Mucosa of stomach (tissue), 1 donor: ENCODE measurements at regions not wholly inside any gene's neighbourhood (a gene's known extent, or its start where the extent isn't known, plus 50 kb on each side); places are given as distances from the start of the nearest gene placed in this dataset.

Experiments
- H3K27me3 ChIP-seq: one replicate; pipeline ENCODE4 v1.7.0; 2013; ENCODE audit warnings: mild to moderate bottlenecking, low read length; ENCODE audit not compliant: control insufficient read depth, insufficient read depth
- H3K36me3 ChIP-seq: one replicate; pipeline ENCODE4 v1.7.0; 2013; ENCODE audit warnings: low read length; ENCODE audit not compliant: control insufficient read depth, insufficient read depth
- H3K4me1 ChIP-seq: one replicate; pipeline ENCODE4 v1.7.0; 2013; ENCODE audit warnings: mild to moderate bottlenecking, low read length; ENCODE audit not compliant: control insufficient read depth, insufficient read depth
- H3K4me3 ChIP-seq: one replicate; pipeline ENCODE4 v1.7.0; 2013; ENCODE audit warnings: low read length
- H3K9ac ChIP-seq: one replicate; pipeline ENCODE4 v1.7.0; 2013; ENCODE audit warnings: mild to moderate bottlenecking, low read length, moderate library complexity
- H3K9me3 ChIP-seq: one replicate; pipeline ENCODE4 v1.7.0; 2013; ENCODE audit warnings: mild to moderate bottlenecking, low read length, moderate library complexity; ENCODE audit not compliant: control insufficient read depth
- donor health status: Pancreatic carcinoma.

GRCh38 chr18:39721712-39722111 lies 2156.1 kb upstream of the CELF4 start:
- Histone ChIP-seq H3K4me1 (no peaks in the 10 kb centered on the region), H3K27me3 (no peaks in the 10 kb centered on the region), H3K9ac (no peak overlapping the region), H3K36me3 (no peaks in the 10 kb centered on the region), H3K9me3 (no peaks in the 10 kb centered on the region), H3K4me3 (no peak overlapping the region)

GRCh38 chr18:39713961-39714360 lies 2148.4 kb upstream of the CELF4 start:
- H3K4me1 ChIP-seq = no peaks in the 10 kb centered on the region
- no peaks in the 10 kb centered on the region for H3K27me3 ChIP-seq
- no peaks in the 10 kb centered on the region for H3K9me3 ChIP-seq
- H3K9ac ChIP-seq = no peak overlapping the region
- H3K4me3 ChIP-seq = no peak overlapping the region
- no peaks in the 10 kb centered on the region for H3K36me3 ChIP-seq

GRCh38 chr18:39711701-39712100 lies 2146.1 kb upstream of the CELF4 start:
- Histone ChIP-seq H3K27me3 (no peaks in the 10 kb centered on the region), H3K9ac (no peak overlapping the region), H3K4me1 (no peaks in the 10 kb centered on the region), H3K9me3 (no peaks in the 10 kb centered on the region), H3K4me3 (no peak overlapping the region), H3K36me3 (no peaks in the 10 kb centered on the region)

GRCh38 chr18:39705362-39705761 lies 2139.8 kb upstream of the CELF4 start:
- Histone ChIP-seq H3K4me3 (no peak overlapping the region), H3K9me3 (no peaks in the 10 kb centered on the region), H3K27me3 (no peaks in the 10 kb centered on the region), H3K4me1 (no peaks in the 10 kb centered on the region), H3K9ac (no peak overlapping the region), H3K36me3 (no peaks in the 10 kb centered on the region)

- Histone ChIP-seq H3K27me3 (no peaks in the 10 kb centered on the region), H3K36me3 (no peaks in the 10 kb centered on the region), H3K9ac (no peak overlapping the region), H3K4me3 (no peak overlapping the region), H3K4me1 (no peaks in the 10 kb centered on the region), H3K9me3 (no peaks in the 10 kb centered on the region)
These were observed 2137.3 kb upstream of the CELF4 start for GRCh38 chr18:39702888-39703287.

GRCh38 chr18:39701839-39702238 lies 2136.2 kb upstream of the CELF4 start:
- Histone ChIP-seq H3K36me3 (no peaks in the 10 kb centered on the region), H3K4me1 (no peaks in the 10 kb centered on the region), H3K9me3 (no peaks in the 10 kb centered on the region), H3K4me3 (no peak overlapping the region), H3K27me3 (no peaks in the 10 kb centered on the region), H3K9ac (no peak overlapping the region)

- Histone ChIP-seq H3K9me3 (no peaks in the 10 kb centered on the region), H3K4me3 (no peak overlapping the region), H3K36me3 (no peaks in the 10 kb centered on the region), H3K9ac (no peak overlapping the region), H3K27me3 (no peaks in the 10 kb centered on the region), H3K4me1 (no peaks in the 10 kb centered on the region)
These were observed 2135.6 kb upstream of the CELF4 start for GRCh38 chr18:39701055-39701783.

- no peaks in the 10 kb centered on the region for H3K36me3 ChIP-seq
These were observed 2133.9 kb upstream of the CELF4 start for GRCh38 chr18:39699340-39699964.

GRCh38 chr18:39698436-39698835 lies 2132.8 kb upstream of the CELF4 start:
- H3K36me3 ChIP-seq = no peaks in the 10 kb centered on the region

More at GRCh38 chr18:39699340-39699964, 2133.9 kb upstream of the CELF4 start:
- H3K27me3 ChIP-seq = no peaks in the 10 kb centered on the region
- H3K9me3 ChIP-seq = no peaks in the 10 kb centered on the region
- no peaks in the 10 kb centered on the region for H3K4me1 ChIP-seq
- H3K4me3 ChIP-seq = no peak overlapping the region
- H3K9ac ChIP-seq = no peak overlapping the region

GRCh38 chr18:39693359-39693758 lies 2127.8 kb upstream of the CELF4 start:
- H3K9ac ChIP-seq = no peak overlapping the region
- H3K27me3 ChIP-seq = no peaks in the 10 kb centered on the region
- H3K4me3 ChIP-seq = no peak overlapping the region
- H3K4me1 ChIP-seq = no peaks in the 10 kb centered on the region
- no peaks in the 10 kb centered on the region for H3K36me3 ChIP-seq
- no peaks in the 10 kb centered on the region for H3K9me3 ChIP-seq

More at GRCh38 chr18:39698436-39698835, 2132.8 kb upstream of the CELF4 start:
- Histone ChIP-seq H3K4me1 (no peaks in the 10 kb centered on the region), H3K9ac (no peak overlapping the region), H3K4me3 (no peak overlapping the region), H3K27me3 (no peaks in the 10 kb centered on the region), H3K9me3 (no peaks in the 10 kb centered on the region)

- Histone ChIP-seq H3K9me3 (no peaks in the 10 kb centered on the region), H3K4me3 (no peak overlapping the region), H3K9ac (no peak overlapping the region), H3K36me3 (no peaks in the 10 kb centered on the region), H3K27me3 (no peaks in the 10 kb centered on the region), H3K4me1 (no peaks in the 10 kb centered on the region)
These were observed 2126.9 kb upstream of the CELF4 start for GRCh38 chr18:39692367-39693015.

GRCh38 chr18:39685303-39685902 lies 2119.8 kb upstream of the CELF4 start:
- H3K4me3 ChIP-seq = no peak overlapping the region
- H3K4me1 ChIP-seq = no peaks in the 10 kb centered on the region
- no peak overlapping the region for H3K9ac ChIP-seq
- no peaks in the 10 kb centered on the region for H3K36me3 ChIP-seq
- no peaks in the 10 kb centered on the region for H3K9me3 ChIP-seq
- no peaks in the 10 kb centered on the region for H3K27me3 ChIP-seq
